Progenitor cell of endocrine pancreas (in vitro differentiated cells): ENCODE measurements at regions not wholly inside any gene's neighbourhood (a gene's known extent, or its start where the extent isn't known, plus 50 kb on each side); places are given as distances from the start of the nearest gene placed in this dataset.

Experiments used
- DNase-seq: peaks from one replicate; pipeline ENCODE4 v3.0.0; 2021; ENCODE audit warnings: low spot score; ENCODE audit not compliant: unreplicated experiment
- H3K27ac Mint-ChIP-seq: 2 replicates; pipeline ENCODE4 v1.8.0; 2021; ENCODE audit warnings: mild to moderate bottlenecking, moderate library complexity, mixed read lengths
- H3K27me3 Mint-ChIP-seq: 2 replicates; pipeline ENCODE4 v1.8.0; 2021; ENCODE audit warnings: mixed read lengths
- H3K36me3 Mint-ChIP-seq: 2 replicates; pipeline ENCODE4 v1.8.0; 2022; ENCODE audit warnings: mixed read lengths; ENCODE audit not compliant: insufficient read depth
- H3K4me1 Mint-ChIP-seq: 2 replicates; pipeline ENCODE4 v1.8.0; 2021; ENCODE audit warnings: low read depth, mixed read lengths
- H3K4me3 Mint-ChIP-seq: 2 replicates; pipeline ENCODE4 v1.8.0; 2021; ENCODE audit warnings: low read depth, mild to moderate bottlenecking, moderate library complexity, mixed read lengths
- H3K9me3 Mint-ChIP-seq: 2 replicates; pipeline ENCODE4 v1.8.0; 2021; ENCODE audit warnings: low read depth, mixed read lengths
- TF ChIP-seq, protein P1 (sequence below): fragments of 200-600 bp; sonication (generic); IDR thresholded peaks from one replicate; pipeline ENCODE4 v1.5.0; 2021; ENCODE audit warnings: antibody characterized with exemption, mild to moderate bottlenecking; ENCODE audit not compliant: unreplicated experiment

DNA sequence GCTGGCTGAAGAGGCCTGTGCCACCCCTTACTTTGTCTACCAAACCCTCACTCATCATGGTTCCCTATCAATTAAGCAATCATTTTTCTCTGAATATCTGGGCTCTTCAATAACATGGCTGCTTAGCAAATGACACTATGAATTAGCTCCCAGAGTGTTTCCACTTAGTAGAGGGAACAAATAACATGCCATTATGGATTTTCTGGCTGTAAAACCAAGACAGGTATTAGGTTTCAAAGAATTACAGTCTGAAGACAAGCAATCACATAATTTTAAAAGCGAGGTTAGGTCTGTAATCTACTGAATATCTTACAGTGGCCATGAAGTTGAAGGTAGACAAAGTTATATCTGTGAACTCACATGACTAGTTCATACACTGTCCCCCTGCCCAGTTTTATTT lies 220.8 kb upstream of the PHYHIPL start:
- TF ChIP-seq, protein P1, sequence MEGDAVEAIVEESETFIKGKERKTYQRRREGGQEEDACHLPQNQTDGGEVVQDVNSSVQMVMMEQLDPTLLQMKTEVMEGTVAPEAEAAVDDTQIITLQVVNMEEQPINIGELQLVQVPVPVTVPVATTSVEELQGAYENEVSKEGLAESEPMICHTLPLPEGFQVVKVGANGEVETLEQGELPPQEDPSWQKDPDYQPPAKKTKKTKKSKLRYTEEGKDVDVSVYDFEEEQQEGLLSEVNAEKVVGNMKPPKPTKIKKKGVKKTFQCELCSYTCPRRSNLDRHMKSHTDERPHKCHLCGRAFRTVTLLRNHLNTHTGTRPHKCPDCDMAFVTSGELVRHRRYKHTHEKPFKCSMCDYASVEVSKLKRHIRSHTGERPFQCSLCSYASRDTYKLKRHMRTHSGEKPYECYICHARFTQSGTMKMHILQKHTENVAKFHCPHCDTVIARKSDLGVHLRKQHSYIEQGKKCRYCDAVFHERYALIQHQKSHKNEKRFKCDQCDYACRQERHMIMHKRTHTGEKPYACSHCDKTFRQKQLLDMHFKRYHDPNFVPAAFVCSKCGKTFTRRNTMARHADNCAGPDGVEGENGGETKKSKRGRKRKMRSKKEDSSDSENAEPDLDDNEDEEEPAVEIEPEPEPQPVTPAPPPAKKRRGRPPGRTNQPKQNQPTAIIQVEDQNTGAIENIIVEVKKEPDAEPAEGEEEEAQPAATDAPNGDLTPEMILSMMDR = no peak
- no peak for DNase-seq
- H3K9me3 Mint-ChIP-seq = no peaks in the 10 kb centered on the region
- no peak overlapping the region for H3K27ac Mint-ChIP-seq
- no peak overlapping the region for H3K4me3 Mint-ChIP-seq
- H3K36me3 Mint-ChIP-seq = no peaks in the 10 kb centered on the region
- H3K27me3 Mint-ChIP-seq = no peaks in the 10 kb centered on the region
- no peaks in the 10 kb centered on the region for H3K4me1 Mint-ChIP-seq

DNA sequence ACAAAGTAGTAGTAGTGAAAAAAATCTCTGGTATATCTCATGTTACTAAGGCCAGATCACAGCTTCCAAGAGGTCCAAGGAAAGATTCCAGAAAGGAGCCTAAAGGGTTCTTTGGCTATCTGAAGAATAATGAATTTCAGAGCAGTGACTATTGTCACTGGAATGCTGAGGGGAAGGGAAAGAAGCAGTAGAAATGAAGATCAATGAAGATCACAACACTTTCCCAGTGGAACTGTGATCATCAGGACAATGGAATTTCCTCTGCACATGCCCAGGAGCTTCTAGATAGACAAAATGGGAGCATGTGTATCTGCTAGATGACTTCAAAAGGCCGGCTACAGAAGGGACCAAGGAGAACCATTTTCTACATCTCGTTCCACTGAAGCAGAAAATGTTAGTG lies 219.5 kb upstream of the PHYHIPL start:
- Mint-ChIP-seq H3K9me3 (no peaks in the 10 kb centered on the region), H3K36me3 (no peaks in the 10 kb centered on the region), H3K4me3 (no peak overlapping the region), H3K27me3 (no peaks in the 10 kb centered on the region), H3K4me1 (no peaks in the 10 kb centered on the region), H3K27ac (no peak overlapping the region)
- no peak for DNase-seq
- TF ChIP-seq, protein P1 = no peak

DNA sequence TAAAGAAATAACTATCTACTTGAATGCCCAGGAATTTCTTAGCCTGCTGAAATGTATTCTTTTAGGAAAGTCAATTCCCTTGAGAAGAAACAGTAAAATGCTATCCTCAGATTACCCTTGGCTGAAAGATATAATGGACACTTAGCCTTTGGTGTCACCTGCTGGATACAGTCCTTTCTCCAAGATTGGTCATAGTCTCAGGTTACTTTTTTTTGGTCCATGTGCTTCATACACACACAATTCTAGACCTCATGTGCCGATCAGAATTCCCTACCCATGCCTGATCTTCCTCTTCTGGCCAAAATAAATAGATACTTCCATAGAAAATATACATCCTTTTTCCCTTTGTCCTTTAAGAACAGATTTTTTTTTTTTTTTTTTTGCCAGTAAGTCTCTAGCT lies 218.9 kb upstream of the PHYHIPL start:
- H3K27me3 Mint-ChIP-seq = no peaks in the 10 kb centered on the region
- TF ChIP-seq, protein P1 = no peak
- H3K4me1 Mint-ChIP-seq = no peaks in the 10 kb centered on the region
- no peak for DNase-seq
- H3K36me3 Mint-ChIP-seq = no peaks in the 10 kb centered on the region
- no peak overlapping the region for H3K27ac Mint-ChIP-seq
- H3K4me3 Mint-ChIP-seq = no peak overlapping the region
- H3K9me3 Mint-ChIP-seq = no peaks in the 10 kb centered on the region

DNA sequence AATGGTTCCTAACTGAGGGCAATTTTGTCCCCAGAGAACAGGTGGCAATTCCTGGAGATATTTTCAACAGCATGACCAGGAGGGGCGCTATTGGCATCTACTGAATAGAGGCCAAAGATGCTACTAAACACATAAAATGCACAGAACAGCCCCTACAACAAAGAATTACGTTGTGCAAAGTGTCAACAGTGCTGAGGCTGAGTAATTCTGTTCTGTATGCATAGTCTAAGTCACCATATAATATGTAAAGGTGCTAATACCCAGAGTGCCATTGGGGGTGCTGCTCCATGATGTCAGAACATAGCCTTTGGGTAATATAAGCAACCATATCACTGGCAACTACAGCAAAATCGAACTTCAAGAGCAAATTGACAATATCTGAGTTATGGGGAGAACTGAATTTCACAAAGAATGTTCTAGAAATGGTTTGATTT lies 213.3 kb upstream of the PHYHIPL start:
- H3K4me1 Mint-ChIP-seq = peaks cover 21% of the 10 kb centered on the region
- TF ChIP-seq, protein P1 = peak; percentile 49
- H3K4me3 Mint-ChIP-seq = no peak overlapping the region
- no peak for DNase-seq
- no peaks in the 10 kb centered on the region for H3K36me3 Mint-ChIP-seq
- no peaks in the 10 kb centered on the region for H3K9me3 Mint-ChIP-seq
- H3K27me3 Mint-ChIP-seq = no peaks in the 10 kb centered on the region
- no peak overlapping the region for H3K27ac Mint-ChIP-seq

DNA sequence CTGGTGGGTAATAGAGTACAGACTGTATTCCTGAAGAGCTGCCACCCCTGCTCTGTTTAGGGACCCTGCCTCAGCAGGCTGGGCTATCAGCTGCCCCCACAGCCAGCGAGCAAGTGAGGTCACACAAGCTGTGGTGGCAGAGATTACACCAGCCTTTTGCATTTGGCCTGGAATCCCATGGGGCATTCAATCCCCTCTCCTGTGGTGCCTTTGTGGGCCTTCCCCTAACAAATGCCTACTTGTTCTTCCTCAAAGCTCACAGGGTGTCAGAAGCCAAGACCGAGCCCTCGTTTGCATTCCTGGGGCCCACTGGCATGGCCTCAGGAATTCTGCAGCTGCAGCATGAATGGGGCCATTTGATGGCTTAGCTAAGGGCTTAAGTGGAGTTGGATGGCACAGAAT lies 212.7 kb upstream of the PHYHIPL start:
- Mint-ChIP-seq H3K4me1 (peaks cover 25% of the 10 kb centered on the region), H3K4me3 (no peak overlapping the region), H3K9me3 (no peaks in the 10 kb centered on the region)

More for the DNA sequence above, 212.7 kb upstream of the PHYHIPL start:
- H3K27me3 Mint-ChIP-seq = no peaks in the 10 kb centered on the region
- H3K27ac Mint-ChIP-seq = no peak overlapping the region
- H3K36me3 Mint-ChIP-seq = no peaks in the 10 kb centered on the region
- TF ChIP-seq, protein P1 = no peak
- no peak for DNase-seq
